GDM1 (cell line): ENCODE measurements at regions not wholly inside any gene's neighbourhood (a gene's known extent, or its start where the extent isn't known, plus 50 kb on each side); places are given as distances from the start of the nearest gene placed in this dataset.
"Not testable (repeated sequence)": the region's sequence is repeated elsewhere in the genome, so short reads cannot be mapped to it uniquely, and the experiment has no call there.

Experiments
- DNase-seq: peaks from one replicate; lab custom pipeline; 2025; lab: John Stamatoyannopoulos, UW

DNA sequence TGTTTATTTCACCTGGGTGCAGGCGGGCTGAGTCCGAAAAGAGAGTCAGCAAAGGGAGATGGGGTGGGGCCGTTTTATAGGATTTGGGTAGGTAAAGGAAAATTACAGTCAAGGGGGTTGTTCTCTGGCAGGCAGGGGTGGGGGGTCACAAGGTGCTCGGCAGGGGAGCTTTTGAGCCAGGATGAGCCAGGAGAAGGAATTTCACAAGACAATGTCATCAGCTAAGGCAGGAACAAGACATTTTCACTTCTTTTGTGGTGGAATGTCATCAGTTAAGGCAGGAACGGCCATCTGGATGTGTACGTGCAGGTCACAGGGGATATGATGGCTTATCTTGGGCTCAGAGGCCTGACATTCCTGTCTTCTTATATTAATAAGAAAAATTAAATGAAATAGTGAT lies 115.8 kb upstream of the KCNJ3 start:
- DNase-seq, result not testable (repeated sequence)

DNA sequence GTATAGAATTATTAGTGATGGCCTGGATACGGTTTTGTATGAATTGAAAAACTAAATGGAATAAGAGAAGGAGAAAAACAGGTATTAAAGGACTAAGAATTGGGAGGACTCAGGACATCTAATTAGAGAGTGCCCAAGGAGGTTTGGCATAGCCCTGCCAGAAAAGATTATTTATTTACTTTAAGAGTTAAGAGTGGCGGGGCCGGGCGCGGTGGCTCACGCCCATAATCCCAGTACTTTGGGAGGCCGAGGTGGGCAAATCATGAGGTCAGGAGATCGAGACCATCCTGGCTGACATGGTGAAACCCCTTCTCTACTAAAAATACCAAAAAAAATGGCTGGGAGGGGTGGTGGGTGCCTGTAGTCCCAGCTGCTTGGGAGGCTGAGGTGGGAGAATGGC lies 115.2 kb upstream of the KCNJ3 start:
- DNase-seq, result not testable (repeated sequence)

DNA sequence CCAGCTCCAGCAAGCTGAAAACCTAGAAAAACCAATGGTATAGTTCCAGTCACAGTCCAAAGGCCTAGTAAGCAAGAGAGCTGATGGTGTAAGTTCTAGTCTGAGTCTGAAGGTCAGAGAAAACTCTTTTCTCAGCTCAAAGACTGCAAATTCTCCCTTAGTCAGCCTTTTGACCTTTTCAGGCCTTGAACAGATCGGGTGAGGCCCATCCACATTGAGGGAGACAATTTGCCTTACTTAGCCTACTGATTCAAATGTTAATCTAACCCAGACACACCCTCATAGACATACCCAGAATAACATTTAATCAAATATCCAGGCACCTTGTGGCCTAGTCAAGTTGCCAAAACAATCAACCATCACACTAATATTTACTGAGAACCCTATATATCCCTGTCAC lies 110.8 kb upstream of the KCNJ3 start:
- no peak for DNase-seq

DNA sequence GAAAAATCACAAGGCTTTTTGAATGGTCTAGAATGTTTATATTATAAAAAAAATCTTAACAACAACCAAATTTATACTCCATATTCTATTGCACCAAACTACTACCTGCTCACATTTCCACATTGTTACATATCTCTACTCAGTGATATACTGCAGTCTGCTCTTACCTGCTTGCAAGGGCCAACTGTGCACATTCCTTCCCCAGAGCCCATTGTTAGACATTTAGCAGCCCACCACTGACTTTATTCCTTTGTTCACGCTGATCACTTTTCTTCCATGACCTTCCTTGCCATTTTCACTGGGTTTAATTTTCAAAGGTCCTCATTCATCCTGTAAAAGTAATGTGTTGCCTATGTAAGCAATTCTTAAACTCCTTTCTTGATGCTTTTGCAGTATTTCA lies 109.7 kb upstream of the KCNJ3 start:
- DNase-seq, result no peak

DNA sequence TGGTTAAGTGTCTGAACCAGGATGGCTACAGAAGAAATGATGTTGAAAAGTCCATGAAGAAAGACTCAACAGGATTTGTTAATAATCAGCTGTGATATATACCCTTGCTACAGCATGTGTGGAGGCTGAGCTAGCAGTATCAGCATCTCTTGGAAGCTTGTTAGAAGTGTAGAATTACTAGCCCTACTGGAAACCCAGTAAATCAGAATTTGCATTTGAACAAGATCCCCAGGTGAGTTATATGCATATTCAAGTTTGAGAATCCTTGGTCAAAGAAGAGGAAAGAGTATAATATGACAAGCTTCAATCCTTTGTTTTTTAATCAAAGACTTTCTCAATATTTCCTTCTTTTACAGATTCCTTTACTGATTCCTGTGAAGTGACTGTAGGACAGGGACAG lies 109.0 kb upstream of the KCNJ3 start:
- no peak for DNase-seq

DNA sequence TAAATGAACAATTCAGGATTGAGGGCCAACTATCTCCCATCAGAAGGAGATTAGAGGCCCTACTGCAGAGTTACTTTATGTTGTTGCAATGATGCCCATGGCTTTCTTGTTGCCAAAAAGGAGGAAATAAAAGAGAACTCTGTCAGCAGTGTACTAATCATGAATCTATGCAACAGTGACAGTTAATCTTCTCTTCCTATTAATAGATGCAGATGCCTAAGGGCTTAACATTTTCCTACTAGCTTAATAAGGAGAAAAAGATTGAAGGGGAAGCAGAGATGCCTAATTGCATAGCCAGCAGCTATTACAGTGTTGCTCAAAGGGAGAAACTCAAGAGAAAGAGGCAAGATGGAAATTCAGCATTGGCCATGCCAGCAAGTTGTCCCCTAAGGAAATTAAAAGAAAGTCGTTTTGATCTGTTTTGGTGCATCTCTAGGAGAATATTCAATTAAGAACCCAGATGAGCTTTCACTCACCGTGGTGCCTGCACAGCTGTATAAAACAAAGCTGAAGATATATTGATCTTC lies 107.1 kb upstream of the KCNJ3 start:
- DNase-seq, result no peak

DNA sequence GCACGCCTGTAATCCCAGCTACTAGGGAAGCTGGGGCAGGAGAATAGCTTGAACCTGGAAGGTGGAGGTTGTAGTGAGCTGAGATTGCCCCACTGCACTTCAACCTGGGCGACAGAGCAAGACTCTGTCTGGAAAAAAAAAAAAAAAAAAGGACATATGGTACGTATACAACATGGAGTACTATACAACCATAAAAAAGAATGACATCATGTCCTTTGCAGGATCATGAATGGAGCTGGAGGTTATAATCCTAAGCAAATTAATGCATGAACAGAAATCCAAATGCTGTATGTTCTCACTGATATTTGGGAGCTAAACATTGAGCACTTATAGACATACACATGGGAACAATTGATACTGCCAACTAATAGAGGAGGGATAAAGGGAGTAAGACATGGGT lies 99.3 kb upstream of the KCNJ3 start:
- no peak for DNase-seq

DNA sequence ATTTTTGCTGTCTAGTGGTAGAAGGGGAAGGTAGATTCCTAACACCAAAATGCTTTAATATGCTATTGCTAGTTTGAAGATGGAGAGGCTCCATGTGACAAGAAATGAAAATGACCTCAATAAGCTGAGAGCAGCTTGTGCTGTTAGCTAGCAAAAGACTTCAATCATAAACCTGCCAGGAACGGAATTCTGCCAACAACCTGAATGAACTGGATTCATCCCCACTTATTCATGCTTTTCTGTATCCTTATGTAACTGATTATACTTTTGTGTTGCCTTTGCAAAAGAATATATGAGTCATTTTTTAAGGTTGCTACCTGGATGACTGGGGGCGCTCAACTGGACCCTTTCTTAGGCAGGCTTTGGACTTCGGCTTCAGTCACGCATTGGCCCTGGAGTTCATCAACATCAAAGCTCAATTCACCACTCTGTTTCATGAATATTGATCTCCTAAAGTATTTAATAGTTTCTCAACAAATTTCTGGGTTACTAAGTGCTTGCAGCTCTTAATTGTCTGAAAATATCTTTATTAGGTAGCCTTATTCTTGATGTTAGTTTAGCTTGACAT lies 97.5 kb upstream of the KCNJ3 start:
- DNase-seq, result no peak

DNA sequence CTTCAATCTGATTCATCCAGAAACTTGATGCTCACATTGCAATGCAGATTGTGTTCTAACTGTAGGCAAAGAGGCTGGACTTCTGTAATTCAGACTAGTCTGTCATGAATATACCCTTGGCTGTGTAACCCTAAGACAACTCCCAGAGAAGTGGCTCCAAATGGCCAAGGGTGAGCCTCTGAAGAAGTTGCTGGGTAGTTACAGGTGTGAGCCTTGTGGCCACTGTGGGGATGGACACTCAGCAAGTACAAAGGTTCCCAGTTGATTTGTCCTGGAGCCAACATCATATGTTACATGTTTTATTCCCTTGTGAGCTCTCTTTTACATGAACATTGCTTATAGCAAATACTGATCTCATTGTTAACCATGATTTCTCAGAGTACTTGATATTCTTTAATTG lies 94.8 kb upstream of the KCNJ3 start:
- no peak for DNase-seq

DNA sequence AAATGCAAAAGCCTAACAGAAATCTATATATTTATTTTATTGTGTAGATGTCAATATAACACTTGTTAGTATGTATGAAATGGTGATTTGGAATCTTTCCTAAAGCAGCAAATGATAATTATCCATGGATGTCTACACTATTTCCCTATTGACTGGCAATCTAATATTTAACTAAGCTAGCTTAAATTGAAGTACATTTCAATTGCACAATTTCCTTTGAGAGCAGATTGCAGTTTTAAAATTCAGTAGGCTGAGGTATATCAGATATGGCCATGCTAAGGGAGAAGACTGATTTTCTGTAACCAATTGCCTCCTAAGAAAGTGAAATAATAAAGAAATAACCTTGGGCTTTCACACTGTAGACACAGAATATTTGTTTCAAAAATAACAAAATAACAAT lies 90.1 kb upstream of the KCNJ3 start:
- DNase-seq, result no peak

DNA sequence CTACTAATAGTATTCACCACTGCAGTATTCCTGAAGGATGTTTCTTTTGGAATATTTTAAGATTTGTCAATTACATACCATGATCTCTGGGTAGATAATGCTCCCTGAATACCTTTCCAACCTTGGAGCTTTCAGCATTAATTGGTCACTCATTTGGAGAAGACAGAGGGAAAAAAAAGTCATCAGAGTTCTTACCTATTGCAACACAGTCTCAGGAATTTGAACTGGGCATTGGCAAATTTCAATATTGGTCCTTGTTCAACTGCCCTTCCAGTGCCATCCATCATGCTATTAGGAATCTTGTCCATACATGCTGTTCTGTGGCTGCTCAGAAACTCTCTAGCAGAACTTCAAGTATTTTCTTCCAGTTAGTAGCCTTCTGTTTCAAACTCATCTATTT lies 83.6 kb upstream of the KCNJ3 start:
- no peak for DNase-seq

DNA sequence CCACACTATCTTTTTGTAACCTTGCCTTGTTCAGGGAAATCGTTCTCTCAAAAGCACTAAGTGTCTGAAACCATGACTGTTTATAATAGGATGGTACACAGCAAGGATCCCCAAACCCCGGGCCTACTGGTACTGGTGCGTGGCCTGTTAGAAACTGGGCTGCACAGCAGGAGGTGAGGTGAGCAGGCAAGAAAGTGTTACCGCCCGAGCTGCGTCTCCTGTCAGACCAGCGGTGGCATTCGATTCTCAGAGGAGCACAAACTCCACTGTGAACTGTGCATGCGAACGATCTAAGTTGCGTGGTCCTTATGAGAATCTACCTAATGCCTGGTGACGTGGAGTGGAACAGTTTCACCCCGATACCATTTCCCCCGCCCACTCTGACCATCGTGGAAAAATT lies 81.8 kb upstream of the KCNJ3 start:
- DNase-seq, result no peak

DNA sequence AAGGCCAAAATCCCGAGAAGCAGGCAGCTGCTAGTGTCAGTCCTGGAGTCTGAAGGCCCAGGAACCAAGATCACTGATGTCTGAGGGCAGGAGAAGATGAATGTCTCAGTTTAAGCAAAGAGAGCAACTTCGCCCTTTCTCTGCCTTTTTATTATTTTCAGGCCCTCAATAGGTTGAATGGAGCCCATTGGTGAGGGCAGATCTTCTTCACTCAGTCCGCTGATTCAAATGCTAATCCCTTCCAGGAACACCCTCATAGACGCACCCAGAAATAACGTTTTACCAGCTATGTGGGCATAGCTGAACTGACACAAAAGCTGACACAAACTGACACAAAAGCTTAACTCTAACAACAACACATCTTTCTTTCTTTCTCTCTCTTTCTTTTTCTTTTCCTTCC lies 78.0 kb upstream of the KCNJ3 start:
- no peak for DNase-seq

DNA sequence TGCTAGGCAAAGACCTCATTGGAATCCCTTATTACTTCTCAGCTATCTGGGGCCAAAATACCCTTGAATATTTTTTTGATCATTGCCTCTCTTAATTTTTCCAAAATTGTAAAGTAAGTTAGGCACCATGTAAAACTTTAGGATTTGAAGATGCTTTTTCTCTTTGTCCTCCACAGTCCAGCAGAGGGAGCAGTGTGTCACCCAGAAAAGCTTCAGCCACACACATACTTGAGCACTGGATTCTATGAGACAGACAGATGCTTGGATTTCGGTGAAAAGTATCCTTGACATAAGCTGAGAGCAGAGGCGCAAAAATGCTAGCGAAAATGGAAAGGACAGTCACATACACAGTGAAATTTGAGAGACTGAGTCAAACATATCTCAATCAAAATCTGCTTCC lies 74.7 kb upstream of the KCNJ3 start:
- DNase-seq, result peak; percentile 21

DNA sequence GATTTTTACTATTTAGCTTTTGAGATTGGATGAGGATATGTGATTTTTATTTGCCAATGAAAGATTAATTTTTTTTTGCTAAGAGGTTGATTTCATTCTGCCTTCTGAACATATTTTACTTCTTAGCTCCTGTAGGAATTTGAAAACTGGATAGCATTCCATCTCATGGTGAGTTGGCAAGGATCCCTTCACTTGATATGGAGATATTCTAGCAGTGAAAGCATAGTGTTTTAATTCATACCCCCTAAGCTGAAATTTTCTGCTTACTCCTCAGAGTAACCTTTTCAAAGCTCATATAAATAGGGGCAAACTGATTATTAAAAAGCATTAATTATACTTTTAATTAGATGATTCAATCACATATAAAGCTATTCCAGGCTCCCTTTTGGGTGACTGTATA lies 61.0 kb upstream of the KCNJ3 start:
- DNase-seq, result no peak

DNA sequence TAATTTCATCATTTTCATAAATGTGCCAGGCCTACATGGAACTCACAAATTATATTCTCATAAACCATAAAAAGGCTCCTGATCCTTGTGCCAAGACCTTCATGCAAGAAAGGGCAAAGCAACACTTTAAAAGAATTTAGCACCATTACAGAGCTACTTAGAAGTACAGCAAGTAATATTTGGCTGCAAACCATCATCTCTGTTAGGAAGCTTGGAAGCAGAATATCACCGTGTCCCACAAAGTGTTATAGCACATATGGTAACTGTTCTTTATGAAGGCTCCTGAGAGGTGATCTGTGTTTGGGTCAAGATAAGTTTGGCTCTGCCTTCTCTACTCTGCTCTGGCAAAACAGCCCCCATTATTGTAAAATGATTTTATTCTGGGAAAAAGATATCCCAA lies 59.7 kb upstream of the KCNJ3 start:
- no peak for DNase-seq

DNA sequence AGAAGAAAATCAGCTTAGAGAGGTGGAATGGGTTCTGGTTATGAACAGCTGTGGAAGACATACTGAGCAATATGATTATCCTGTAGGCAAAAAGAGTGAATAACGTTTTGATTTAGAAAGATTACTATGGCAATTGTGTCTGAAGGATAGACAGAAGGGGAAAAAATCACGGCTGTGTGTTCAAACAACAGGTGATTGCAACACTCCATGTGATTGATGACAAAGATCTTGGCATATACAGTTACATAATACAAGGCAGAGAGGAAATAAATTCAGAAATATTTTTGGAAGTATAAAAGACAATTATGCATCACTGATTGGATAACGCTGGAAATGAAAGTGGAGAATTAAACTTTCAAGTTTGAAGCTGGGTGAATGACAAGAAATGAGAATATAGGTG lies 58.5 kb upstream of the KCNJ3 start:
- no peak for DNase-seq
